ENCODE measurements at regions not wholly inside any gene's neighbourhood (a gene's known extent, or its start where the extent isn't known, plus 50 kb on each side); places are given as distances from the start of the nearest gene placed in this dataset.

DNA sequence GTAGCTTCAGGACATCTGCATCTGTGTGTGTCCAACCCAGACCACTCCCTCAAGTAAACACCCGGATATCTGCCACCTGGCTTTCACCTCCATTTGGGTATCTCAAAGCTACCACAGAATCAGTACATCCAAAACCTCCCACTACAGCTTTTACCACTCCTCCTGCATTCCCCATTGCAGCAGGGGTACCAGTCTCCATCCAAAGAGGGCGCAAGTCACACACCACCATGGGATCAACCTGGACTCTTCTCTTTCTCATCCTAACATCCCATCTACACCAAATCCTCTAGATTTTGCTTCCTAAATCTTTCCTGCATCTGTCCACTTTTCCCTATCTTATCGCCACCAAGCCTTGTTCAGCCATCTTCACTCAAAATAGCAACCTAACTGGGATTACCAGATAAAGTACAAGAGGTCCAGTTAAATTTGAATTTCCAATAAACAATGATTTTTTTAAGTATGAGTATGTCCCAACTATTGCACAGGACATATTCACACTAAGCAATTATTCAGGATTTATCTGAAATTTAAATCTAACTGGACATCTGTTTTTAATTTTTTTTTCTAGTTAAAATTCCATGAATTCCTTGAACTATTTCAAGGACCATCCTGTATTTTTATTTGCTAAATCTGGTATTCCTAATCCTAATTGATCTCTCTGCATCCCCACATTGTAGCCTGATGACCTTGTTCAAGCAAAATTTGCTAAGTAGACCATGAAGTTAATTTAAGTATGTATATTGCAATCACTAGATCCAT, 164.3 kb upstream of the MLN start:
- no peak overlapping the region for H3K4me3 ChIP-seq (ENCODE audit: low read depth, low read length)
- TF ChIP-seq, protein P1, sequence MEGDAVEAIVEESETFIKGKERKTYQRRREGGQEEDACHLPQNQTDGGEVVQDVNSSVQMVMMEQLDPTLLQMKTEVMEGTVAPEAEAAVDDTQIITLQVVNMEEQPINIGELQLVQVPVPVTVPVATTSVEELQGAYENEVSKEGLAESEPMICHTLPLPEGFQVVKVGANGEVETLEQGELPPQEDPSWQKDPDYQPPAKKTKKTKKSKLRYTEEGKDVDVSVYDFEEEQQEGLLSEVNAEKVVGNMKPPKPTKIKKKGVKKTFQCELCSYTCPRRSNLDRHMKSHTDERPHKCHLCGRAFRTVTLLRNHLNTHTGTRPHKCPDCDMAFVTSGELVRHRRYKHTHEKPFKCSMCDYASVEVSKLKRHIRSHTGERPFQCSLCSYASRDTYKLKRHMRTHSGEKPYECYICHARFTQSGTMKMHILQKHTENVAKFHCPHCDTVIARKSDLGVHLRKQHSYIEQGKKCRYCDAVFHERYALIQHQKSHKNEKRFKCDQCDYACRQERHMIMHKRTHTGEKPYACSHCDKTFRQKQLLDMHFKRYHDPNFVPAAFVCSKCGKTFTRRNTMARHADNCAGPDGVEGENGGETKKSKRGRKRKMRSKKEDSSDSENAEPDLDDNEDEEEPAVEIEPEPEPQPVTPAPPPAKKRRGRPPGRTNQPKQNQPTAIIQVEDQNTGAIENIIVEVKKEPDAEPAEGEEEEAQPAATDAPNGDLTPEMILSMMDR (IDR thresholded peaks at IDR 0.05; ENCODE audit: low read depth, low read length, missing control alignments) = peak; percentile 29
- DNase-seq (ENCODE audit: low read depth) = no peak
- in situ Hi-C loops (cut with HindIII; ENCODE audit: low sequenced_read_pairs) = no loop called here

DNA sequence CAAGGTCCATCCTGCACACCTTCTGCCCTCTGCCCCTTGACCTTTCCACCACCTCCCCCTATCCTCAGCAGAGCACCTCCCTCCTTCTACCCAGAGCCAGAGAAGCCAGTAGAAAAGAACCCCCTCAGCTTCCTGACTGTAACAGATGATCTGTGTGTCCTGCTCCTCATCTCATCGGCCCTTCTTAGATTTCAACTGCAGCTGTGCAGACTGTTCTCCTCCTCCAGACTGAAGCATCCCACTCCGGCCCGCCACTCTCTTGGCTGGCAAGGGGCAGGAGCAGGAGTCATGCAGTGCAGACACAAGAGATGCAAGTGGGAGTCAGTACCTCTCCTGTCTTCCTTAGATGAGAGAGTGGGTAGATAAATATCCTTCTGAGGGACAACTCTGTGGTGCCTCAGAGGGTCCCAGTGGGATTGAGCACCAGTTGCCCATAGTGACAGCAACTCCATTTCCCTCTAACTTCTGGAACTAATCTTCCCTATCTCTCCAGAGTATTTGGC, 163.5 kb upstream of the MLN start:
- in situ Hi-C loops (cut with HindIII; ENCODE audit: low sequenced_read_pairs) = no loop called here
- no peak for DNase-seq (ENCODE audit: low read depth)
- TF ChIP-seq, protein P1 (IDR thresholded peaks at IDR 0.05; ENCODE audit: low read depth, low read length, missing control alignments) = no peak
- no peak overlapping the region for H3K4me3 ChIP-seq (ENCODE audit: low read depth, low read length)

DNA sequence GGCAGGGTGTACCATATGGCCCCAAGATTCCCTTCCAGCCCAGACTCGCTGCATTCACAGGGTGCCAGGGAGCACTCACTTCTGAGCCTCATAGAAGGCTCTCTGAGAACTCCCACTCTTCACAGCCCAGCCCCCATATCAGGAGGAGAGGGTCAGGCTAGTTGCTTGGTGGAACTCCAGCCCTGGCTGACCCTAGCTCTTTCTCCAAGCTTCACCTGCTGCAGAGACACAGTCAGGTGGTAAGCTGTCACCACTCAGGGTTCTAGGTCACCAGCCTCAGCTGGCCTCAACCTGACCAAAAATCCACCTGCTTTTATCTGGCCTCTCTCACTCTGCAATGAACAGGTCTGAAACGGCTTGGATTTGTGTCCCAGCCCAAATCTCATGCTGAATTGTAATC, 162.7 kb upstream of the MLN start:
- no peak overlapping the region for H3K4me3 ChIP-seq (ENCODE audit: low read depth, low read length)
- TF ChIP-seq, protein P1 (IDR thresholded peaks at IDR 0.05; ENCODE audit: low read depth, low read length, missing control alignments) = no peak
- DNase-seq (ENCODE audit: low read depth) = no peak
- in situ Hi-C loops (cut with HindIII; ENCODE audit: low sequenced_read_pairs) = no loop called here

DNA sequence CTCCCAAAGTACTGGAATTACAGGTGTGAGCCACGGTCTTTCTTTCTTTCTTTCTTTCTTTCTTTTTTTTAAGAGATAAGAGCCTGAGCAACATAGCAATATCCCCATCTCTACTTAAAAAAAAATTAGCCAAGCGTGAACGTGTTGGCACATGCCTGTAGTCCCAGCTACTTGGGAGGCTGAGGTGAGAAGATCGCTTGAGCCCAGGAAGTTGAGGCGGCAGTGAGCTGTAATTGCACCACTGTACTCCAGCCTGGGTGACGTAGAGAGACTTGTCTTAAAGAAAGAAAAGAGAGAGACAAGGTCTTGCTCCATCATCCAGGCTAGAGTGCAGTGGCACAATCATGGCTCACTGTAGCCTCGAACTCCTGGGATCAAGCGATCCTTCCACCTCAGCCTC, 162.0 kb upstream of the MLN start:
- no peak overlapping the region for H3K4me3 ChIP-seq (ENCODE audit: low read depth, low read length)
- TF ChIP-seq, protein P1 (IDR thresholded peaks at IDR 0.05; ENCODE audit: low read depth, low read length, missing control alignments) = no peak
- in situ Hi-C loops (cut with HindIII; ENCODE audit: low sequenced_read_pairs) = no loop called here
- DNase-seq (ENCODE audit: low read depth) = no peak

DNA sequence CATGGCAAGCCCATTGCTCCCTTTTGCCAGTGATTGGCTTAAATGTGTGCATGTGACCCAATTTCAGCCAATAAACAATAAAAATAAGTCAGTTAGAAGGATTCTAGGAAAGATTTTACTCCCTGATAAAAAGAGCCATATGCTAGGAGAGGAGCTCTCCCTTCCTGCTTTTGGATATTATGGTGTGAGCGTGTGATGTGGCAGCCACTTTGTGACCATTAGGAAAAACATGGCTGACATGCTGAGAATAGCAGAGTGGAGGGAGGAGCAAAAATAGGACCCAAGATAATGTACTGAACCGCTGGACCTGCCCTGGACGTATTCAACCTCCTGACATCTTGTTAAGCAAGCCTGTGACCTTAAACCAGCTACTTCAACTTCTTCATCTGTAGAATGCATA, 160.6 kb upstream of the MLN start:
- TF ChIP-seq, protein P1 (IDR thresholded peaks at IDR 0.05; ENCODE audit: low read depth, low read length, missing control alignments) = no peak
- in situ Hi-C loops (cut with HindIII; ENCODE audit: low sequenced_read_pairs) = no loop called here
- H3K4me3 ChIP-seq (ENCODE audit: low read depth, low read length) = no peak overlapping the region
- DNase-seq (ENCODE audit: low read depth) = no peak

DNA sequence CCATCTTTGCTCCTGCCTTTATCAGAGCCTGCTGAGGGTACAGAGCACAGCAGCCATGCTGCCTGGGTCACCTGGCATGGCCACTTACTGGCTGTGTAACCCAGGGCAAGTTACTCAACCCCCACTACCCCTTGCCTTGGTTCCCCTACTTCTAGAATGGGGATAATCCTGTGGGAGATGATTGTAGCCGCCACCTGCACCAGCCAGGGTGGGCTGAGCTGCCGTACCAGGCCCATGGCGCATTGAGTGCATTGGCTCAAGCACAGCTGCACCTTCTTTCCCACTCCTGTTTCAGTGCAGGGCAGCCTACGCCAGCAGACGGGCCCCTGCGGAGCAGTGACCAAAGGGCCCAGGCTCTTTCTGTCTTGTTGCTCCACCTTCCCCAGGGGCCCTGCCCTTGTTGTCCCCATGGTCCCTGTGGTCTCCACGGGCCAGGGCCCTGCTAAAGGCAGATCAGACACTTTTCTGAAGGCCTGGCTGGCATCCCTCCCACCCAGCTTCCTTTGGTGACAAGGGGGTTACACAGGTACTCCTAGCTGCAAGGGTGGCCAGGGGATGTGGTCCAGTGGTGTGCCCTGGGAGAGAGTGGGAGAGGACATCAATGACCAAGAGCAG, 159.4 kb upstream of the MLN start:
- no peak for DNase-seq (ENCODE audit: low read depth)
- H3K4me3 ChIP-seq (ENCODE audit: low read depth, low read length) = no peak overlapping the region
- in situ Hi-C loops (cut with HindIII; ENCODE audit: low sequenced_read_pairs) = no loop called here
- TF ChIP-seq, protein P1 (IDR thresholded peaks at IDR 0.05; ENCODE audit: low read depth, low read length, missing control alignments) = no peak

Data from astrocyte of the cerebellum (primary cell).